Naive B cell (primary cell): ENCODE measurements at regions not wholly inside any gene's neighbourhood (a gene's known extent, or its start where the extent isn't known, plus 50 kb on each side); places are given as distances from the start of the nearest gene placed in this dataset.
"Not testable (repeated sequence)": the region's sequence is repeated elsewhere in the genome, so short reads cannot be mapped to it uniquely, and the experiment has no call there.

Source experiments
- ATAC-seq, 2 donors: fragments of 150-1000 bp; cut with Tn5 transposase; 2 replicates each; pipeline ENCODE4 v1.10.0; 2021; ENCODE audit warnings: low read depth in 2 of 2, mild to moderate bottlenecking in 2 of 2, moderate library complexity in 2 of 2
- DNase-seq: peaks from one replicate; pipeline ENCODE4 v3.0.0; 2022
- H3K27ac Mint-ChIP-seq, 6 donors: one replicate each; pipeline ENCODE4 v1.8.0; 2020 to 2022; ENCODE audit warnings: mild to moderate bottlenecking in 6 of 6, mixed read lengths in 6 of 6, moderate library complexity in 5 of 6, inconsistent platforms in 2 of 6
- H3K27me3 Mint-ChIP-seq, 3 donors: one replicate each; pipeline ENCODE4 v1.8.0; 2021 to 2022; ENCODE audit warnings: mixed read lengths in 3 of 3, mild to moderate bottlenecking in 1 of 3
- H3K36me3 Mint-ChIP-seq, 2 donors: one replicate each; pipeline ENCODE4 v1.8.0; 2020 to 2022; ENCODE audit warnings: mixed read lengths in 2 of 2, inconsistent platforms in 1 of 2, mild to moderate bottlenecking in 1 of 2
- H3K4me1 Mint-ChIP-seq, 3 donors: one replicate each; pipeline ENCODE4 v1.8.0; 2020 to 2022; ENCODE audit warnings: mixed read lengths in 3 of 3, inconsistent platforms in 1 of 3, mild to moderate bottlenecking in 1 of 3, moderate library complexity in 1 of 3
- H3K4me3 Mint-ChIP-seq, 8 donors: one replicate each; pipeline ENCODE4 v1.8.0; 2020 to 2022; ENCODE audit warnings: mild to moderate bottlenecking in 8 of 8, mixed read lengths in 8 of 8, moderate library complexity in 8 of 8, inconsistent platforms in 2 of 8
- H3K9me3 Mint-ChIP-seq, 7 donors: one replicate each; pipeline ENCODE4 v1.8.0; 2020 to 2022; ENCODE audit warnings: mixed read lengths in 7 of 7, mild to moderate bottlenecking in 5 of 7, inconsistent platforms in 2 of 7, moderate library complexity in 1 of 7

- H3K4me1 Mint-ChIP-seq, H3K9me3 Mint-ChIP-seq, H3K27me3 Mint-ChIP-seq, DNase-seq, H3K27ac Mint-ChIP-seq, H3K4me3 Mint-ChIP-seq, H3K36me3 Mint-ChIP-seq: not testable (repeated sequence)
- ATAC-seq: peak; percentile 11 to 17
Observed at GRCh38 chr15:30195355-30196008, 60.6 kb downstream of the GOLGA8T start.

- not testable (repeated sequence) for H3K36me3 Mint-ChIP-seq, H3K4me3 Mint-ChIP-seq, H3K27me3 Mint-ChIP-seq, H3K4me1 Mint-ChIP-seq, H3K9me3 Mint-ChIP-seq, H3K27ac Mint-ChIP-seq
- DNase-seq: peak; percentile 33
- ATAC-seq: peak; percentile 83 to 86
Observed at GRCh38 chr15:30196009-30196375, 61.1 kb downstream of the GOLGA8T start.

GRCh38 chr15:30196769-30197168 is 61.9 kb downstream of the GOLGA8T start:
- H3K4me1 Mint-ChIP-seq, H3K9me3 Mint-ChIP-seq, H3K27ac Mint-ChIP-seq, ATAC-seq, H3K4me3 Mint-ChIP-seq, H3K36me3 Mint-ChIP-seq, H3K27me3 Mint-ChIP-seq, DNase-seq: not testable (repeated sequence)

GRCh38 chr15:30201517-30201916 is 66.7 kb downstream of the GOLGA8T start:
- not testable (repeated sequence) for H3K9me3 Mint-ChIP-seq, DNase-seq, ATAC-seq, H3K4me3 Mint-ChIP-seq, H3K27me3 Mint-ChIP-seq, H3K27ac Mint-ChIP-seq, H3K4me1 Mint-ChIP-seq, H3K36me3 Mint-ChIP-seq

- H3K4me1 Mint-ChIP-seq, H3K9me3 Mint-ChIP-seq, H3K27ac Mint-ChIP-seq, DNase-seq, H3K4me3 Mint-ChIP-seq, ATAC-seq, H3K36me3 Mint-ChIP-seq, H3K27me3 Mint-ChIP-seq: not testable (repeated sequence)
Observed at GRCh38 chr15:30213733-30214132, 78.9 kb downstream of the GOLGA8T start.

GRCh38 chr15:30221803-30222202 is 87.0 kb downstream of the GOLGA8T start:
- not testable (repeated sequence) for DNase-seq, H3K27me3 Mint-ChIP-seq, ATAC-seq, H3K36me3 Mint-ChIP-seq, H3K9me3 Mint-ChIP-seq, H3K4me1 Mint-ChIP-seq, H3K27ac Mint-ChIP-seq, H3K4me3 Mint-ChIP-seq

- not testable (repeated sequence) for H3K4me3 Mint-ChIP-seq, H3K36me3 Mint-ChIP-seq, DNase-seq, H3K4me1 Mint-ChIP-seq, H3K27ac Mint-ChIP-seq, H3K9me3 Mint-ChIP-seq, ATAC-seq, H3K27me3 Mint-ChIP-seq
Observed at GRCh38 chr15:30222798-30223591, 88.1 kb downstream of the GOLGA8T start.

- H3K9me3 Mint-ChIP-seq, H3K4me1 Mint-ChIP-seq, H3K36me3 Mint-ChIP-seq, H3K27ac Mint-ChIP-seq, H3K4me3 Mint-ChIP-seq, H3K27me3 Mint-ChIP-seq, DNase-seq, ATAC-seq: not testable (repeated sequence)
Observed at GRCh38 chr15:30225233-30225891, 90.5 kb downstream of the GOLGA8T start.

GRCh38 chr15:30261432-30262141 is 126.7 kb downstream of the GOLGA8T start:
- H3K4me1 Mint-ChIP-seq, H3K27me3 Mint-ChIP-seq, DNase-seq, H3K9me3 Mint-ChIP-seq, H3K27ac Mint-ChIP-seq, H3K4me3 Mint-ChIP-seq, H3K36me3 Mint-ChIP-seq, ATAC-seq: not testable (repeated sequence)

- H3K4me3 Mint-ChIP-seq, H3K4me1 Mint-ChIP-seq, H3K9me3 Mint-ChIP-seq, H3K27me3 Mint-ChIP-seq, DNase-seq, H3K27ac Mint-ChIP-seq, H3K36me3 Mint-ChIP-seq: not testable (repeated sequence)
- ATAC-seq: peak in 1 of 2 donors; percentile 45
Observed at GRCh38 chr15:30262142-30262460, 127.2 kb downstream of the GOLGA8T start.

GRCh38 chr15:30264000-30264399 is 129.1 kb downstream of the GOLGA8T start:
- not testable (repeated sequence) for H3K4me1 Mint-ChIP-seq, H3K27me3 Mint-ChIP-seq, DNase-seq, ATAC-seq, H3K27ac Mint-ChIP-seq, H3K4me3 Mint-ChIP-seq, H3K9me3 Mint-ChIP-seq, H3K36me3 Mint-ChIP-seq

- not testable (repeated sequence) for H3K36me3 Mint-ChIP-seq, ATAC-seq, DNase-seq, H3K27me3 Mint-ChIP-seq, H3K4me3 Mint-ChIP-seq, H3K9me3 Mint-ChIP-seq, H3K4me1 Mint-ChIP-seq
- H3K27ac Mint-ChIP-seq: peak overlapping the region in 2 of 6 donors; percentile 21 to 87
Observed at GRCh38 chr15:30295150-30295844, 98.0 kb downstream of the CHRFAM7A start.

- not testable (repeated sequence) for H3K4me1 Mint-ChIP-seq, H3K4me3 Mint-ChIP-seq, ATAC-seq, H3K27ac Mint-ChIP-seq, H3K9me3 Mint-ChIP-seq, H3K27me3 Mint-ChIP-seq, H3K36me3 Mint-ChIP-seq, DNase-seq
Observed at GRCh38 chr15:30303968-30304367, 89.4 kb downstream of the CHRFAM7A start.
